ENCODE measurements at regions not wholly inside any gene's neighbourhood (a gene's known extent, or its start where the extent isn't known, plus 50 kb on each side); places are given as distances from the start of the nearest gene placed in this dataset.

GRCh38 chr14:101509730-101510371 lies 51.4 kb upstream of the DIO3 start:
- Histone ChIP-seq H3K36me3 (ENCODE audit: control insufficient read depth in 2 of 2, extremely low read depth in 1 of 2, insufficient read depth in 2 of 2, low read length in 2 of 2) (no peaks in the 10 kb centered on the region), H4K20me1 (replicated peaks; ENCODE audit: control insufficient read depth, extremely low read depth, insufficient read depth, low read length) (no peaks in the 10 kb centered on the region), H3K27ac (ENCODE audit: insufficient read depth, low read depth, low read length) (no peak overlapping the region), H3K9me1 (replicated peaks; ENCODE audit: control insufficient read depth, extremely low read depth, insufficient read depth, low read length) (no peaks in the 10 kb centered on the region), H3K27me3 (ENCODE audit: control insufficient read depth in 2 of 2, insufficient read depth in 2 of 2, low read length in 2 of 2) (no peaks in the 10 kb centered on the region), H3K4me2 (ENCODE audit: insufficient read depth, low read length) (no peak overlapping the region), H3K9ac (replicated peaks; ENCODE audit: extremely low read depth, insufficient read depth, low read length) (no peak overlapping the region), H3K4me3 (replicated peaks in 1 of 3; ENCODE audit: insufficient read depth in 1 of 3, low read depth in 1 of 3, low read length in 3 of 3) (no peak overlapping the region), H3K9me3 (replicated peaks; ENCODE audit: control insufficient read depth, insufficient read depth, low read length) (no peaks in the 10 kb centered on the region), H3K79me2 (ENCODE audit: control insufficient read depth, insufficient read depth, low read length) (no peaks in the 10 kb centered on the region), H2AFZ (ENCODE audit: low read depth, low read length) (no peak overlapping the region), H3K4me1 (ENCODE audit: control insufficient read depth, extremely low read depth, insufficient read depth, low read length) (no peaks in the 10 kb centered on the region)
- dilution Hi-C loops (cut with MboI; ENCODE audit: extremely low pct_ligation_motif_present, low sequenced_read_pairs): no loop called here
- POLR2A ChIA-PET: no interaction called here
- TF ChIP-seq MYC (IDR thresholded peaks at IDR 0.05; ENCODE audit: low read depth, low read length) (no peak), CTCF (IDR thresholded peaks at IDR 0.05; ENCODE audit: extremely low read depth in 1 of 2, insufficient read depth in 1 of 2, low read depth in 1 of 2, low read length in 2 of 2) (no peak), EZH2 (IDR thresholded peaks at IDR 0.05; ENCODE audit: borderline replicate concordance, low read depth, low read length, severe bottlenecking) (no peak), MAX (IDR thresholded peaks at IDR 0.05; ENCODE audit: insufficient read depth, insufficient read length) (no peak), JUN (IDR thresholded peaks at IDR 0.05; ENCODE audit: borderline replicate concordance, insufficient read depth, insufficient read length, low read depth) (no peak), POLR2AphosphoS5 (IDR thresholded peaks at IDR 0.05; ENCODE audit: insufficient read depth, low read depth, low read length) (no peak)
- DNase-seq (ENCODE audit: low read depth, low spot score) (no peak), FAIRE-seq (no peak)
- no TSS peak for BruUV-seq (replicated peaks)
- intact Hi-C loops (cut with micrococcal nuclease): no loop called here
- CTCF ChIA-PET: no interaction called here

Data from endothelial cell of umbilical vein (primary cell).